Astrocyte of the spinal cord (primary cell): ENCODE measurements at regions not wholly inside any gene's neighbourhood (a gene's known extent, or its start where the extent isn't known, plus 50 kb on each side); places are given as distances from the start of the nearest gene placed in this dataset.

Experiments
- DNase-seq: peaks from one replicate; pipeline ENCODE4 v3.0.0; 2011; ENCODE audit warnings: low read depth, low spot score
- H3K4me3 ChIP-seq: 2 replicates; pipeline ENCODE4 v1.5.1; 2011; ENCODE audit warnings: low read depth, mild to moderate bottlenecking, low read length, moderate library complexity
- CTCF ChIP-seq: IDR thresholded peaks from 2 replicates; pipeline ENCODE4 v1.5.1; 2012; ENCODE audit warnings: low read depth, mild to moderate bottlenecking, low read length, inconsistent platforms
- in situ Hi-C: cut with HindIII; loops from 2 replicates; pipeline ENCODE4 v1.10.0; 2017; ENCODE audit warnings: low sequenced_read_pairs

GRCh38 chr1:201678264-201679101 lies 139.6 kb downstream of the NAV1 start:
- no peak overlapping the region for H3K4me3 ChIP-seq
- peak; percentile 37 for DNase-seq
- in situ Hi-C loops: no loop called here
- TF ChIP-seq CTCF: no peak

GRCh38 chr1:201681375-201681774 lies 142.4 kb downstream of the NAV1 start:
- TF ChIP-seq CTCF: no peak
- DNase-seq: no peak
- H3K4me3 ChIP-seq: no peak overlapping the region
- in situ Hi-C loops: no loop called here

- H3K4me3 ChIP-seq: no peak overlapping the region
- no peak for DNase-seq
- no peak for TF ChIP-seq CTCF
- in situ Hi-C loops: no loop called here
These were observed 144.0 kb downstream of the NAV1 start for GRCh38 chr1:201682964-201683363.

- in situ Hi-C loops: no loop called here
- no peak overlapping the region for H3K4me3 ChIP-seq
- DNase-seq: no peak
- no peak for TF ChIP-seq CTCF
These were observed 144.5 kb downstream of the NAV1 start for GRCh38 chr1:201683397-201683796.

GRCh38 chr1:201685485-201685884 lies 143.5 kb upstream of the IPO9 start:
- no peak for TF ChIP-seq CTCF
- in situ Hi-C loops: no loop called here
- no peak for DNase-seq
- no peak overlapping the region for H3K4me3 ChIP-seq

- TF ChIP-seq CTCF: no peak
- no peak overlapping the region for H3K4me3 ChIP-seq
- no peak for DNase-seq
- in situ Hi-C loops: no loop called here
These were observed 142.1 kb upstream of the IPO9 start for GRCh38 chr1:201686714-201687455.
